GM12892 (cell line): ENCODE measurements at regions not wholly inside any gene's neighbourhood (a gene's known extent, or its start where the extent isn't known, plus 50 kb on each side); places are given as distances from the start of the nearest gene placed in this dataset.

Experiments used
- POLR2A ChIP-seq: IDR thresholded peaks from 2 replicates; pipeline ENCODE4 v1.6.1; 2011; ENCODE audit warnings: low read depth, low read length, control low read depth
- POLR2AphosphoS5 ChIP-seq: IDR thresholded peaks from 2 replicates; pipeline ENCODE4 v1.6.1; 2011; ENCODE audit warnings: low read depth, low read length, control low read depth
- TAF1 ChIP-seq: IDR thresholded peaks from 2 replicates; pipeline ENCODE4 v1.6.1; 2011; ENCODE audit warnings: low read depth, mild to moderate bottlenecking, control low read depth, low read length, borderline replicate concordance

DNA sequence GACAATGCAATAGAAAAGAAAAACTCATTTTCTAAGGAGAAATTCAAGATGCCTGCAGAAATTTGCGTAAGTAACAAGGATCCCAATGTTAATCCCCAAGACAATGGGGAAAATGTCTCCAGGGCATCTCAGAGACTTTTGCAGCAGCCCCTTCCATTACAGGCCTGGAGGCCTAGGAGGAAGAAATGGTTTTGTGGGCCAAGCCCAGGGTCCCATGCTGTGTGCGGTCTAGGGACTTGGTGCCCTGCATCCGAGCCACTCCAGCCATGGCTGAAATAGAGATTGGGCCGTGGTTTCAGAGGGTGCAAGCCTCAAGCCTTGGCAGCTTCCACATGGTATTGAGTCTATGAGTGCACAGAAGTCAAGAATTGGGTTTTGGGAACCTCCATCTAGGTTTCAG, 103.9 kb upstream of the ACVR1 start:
- TF ChIP-seq POLR2A (no peak), TAF1 (no peak), POLR2AphosphoS5 (no peak)
